ENCODE measurements at regions not wholly inside any gene's neighbourhood (a gene's known extent, or its start where the extent isn't known, plus 50 kb on each side); places are given as distances from the start of the nearest gene placed in this dataset.

- Histone ChIP-seq H3K27ac (ENCODE audit: low read depth in 1 of 2, low read length in 2 of 2) (no peak overlapping the region), H3K4me1 (ENCODE audit: control insufficient read depth in 4 of 4, insufficient read depth in 4 of 4, low read length in 3 of 4) (peaks cover 0 to 3% (median 3%) of the 10 kb centered on the region in 4 donors), H3K4me3 (ENCODE audit: low read depth in 1 of 3, low read length in 3 of 3) (no peak overlapping the region), H3K36me3 (ENCODE audit: control insufficient read depth in 4 of 4, insufficient read depth in 3 of 4, low read depth in 1 of 4, low read length in 3 of 4) (no peaks in the 10 kb centered on the region), H3K27me3 (ENCODE audit: control insufficient read depth in 4 of 4, insufficient read depth in 4 of 4, low read length in 3 of 4) (no peaks in the 10 kb centered on the region), H3K9ac (ENCODE audit: low read depth in 1 of 2, low read length in 2 of 2) (no peak overlapping the region), H3K9me3 (ENCODE audit: control insufficient read depth in 4 of 4, low read length in 3 of 4) (no peaks in the 10 kb centered on the region)
- WGBS = 86% methylated on average over 2 of the region's 2 CpGs
- TF ChIP-seq, protein P1, sequence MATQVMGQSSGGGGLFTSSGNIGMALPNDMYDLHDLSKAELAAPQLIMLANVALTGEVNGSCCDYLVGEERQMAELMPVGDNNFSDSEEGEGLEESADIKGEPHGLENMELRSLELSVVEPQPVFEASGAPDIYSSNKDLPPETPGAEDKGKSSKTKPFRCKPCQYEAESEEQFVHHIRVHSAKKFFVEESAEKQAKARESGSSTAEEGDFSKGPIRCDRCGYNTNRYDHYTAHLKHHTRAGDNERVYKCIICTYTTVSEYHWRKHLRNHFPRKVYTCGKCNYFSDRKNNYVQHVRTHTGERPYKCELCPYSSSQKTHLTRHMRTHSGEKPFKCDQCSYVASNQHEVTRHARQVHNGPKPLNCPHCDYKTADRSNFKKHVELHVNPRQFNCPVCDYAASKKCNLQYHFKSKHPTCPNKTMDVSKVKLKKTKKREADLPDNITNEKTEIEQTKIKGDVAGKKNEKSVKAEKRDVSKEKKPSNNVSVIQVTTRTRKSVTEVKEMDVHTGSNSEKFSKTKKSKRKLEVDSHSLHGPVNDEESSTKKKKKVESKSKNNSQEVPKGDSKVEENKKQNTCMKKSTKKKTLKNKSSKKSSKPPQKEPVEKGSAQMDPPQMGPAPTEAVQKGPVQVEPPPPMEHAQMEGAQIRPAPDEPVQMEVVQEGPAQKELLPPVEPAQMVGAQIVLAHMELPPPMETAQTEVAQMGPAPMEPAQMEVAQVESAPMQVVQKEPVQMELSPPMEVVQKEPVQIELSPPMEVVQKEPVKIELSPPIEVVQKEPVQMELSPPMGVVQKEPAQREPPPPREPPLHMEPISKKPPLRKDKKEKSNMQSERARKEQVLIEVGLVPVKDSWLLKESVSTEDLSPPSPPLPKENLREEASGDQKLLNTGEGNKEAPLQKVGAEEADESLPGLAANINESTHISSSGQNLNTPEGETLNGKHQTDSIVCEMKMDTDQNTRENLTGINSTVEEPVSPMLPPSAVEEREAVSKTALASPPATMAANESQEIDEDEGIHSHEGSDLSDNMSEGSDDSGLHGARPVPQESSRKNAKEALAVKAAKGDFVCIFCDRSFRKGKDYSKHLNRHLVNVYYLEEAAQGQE (IDR thresholded peaks at IDR 0.05) = no peak
- TF ChIP-seq TAF1 (conservative IDR thresholded peaks at IDR 0.05) (no peak), JUND (IDR thresholded peaks at IDR 0.05) (no peak)
- no peak for DNase-seq (ENCODE audit: low spot score)
Measured at GRCh38 chr2:176471949-176472348, 202.7 kb downstream of the MTX2 start.

GRCh38 chr2:176473177-176473576, 203.9 kb downstream of the MTX2 start:
- Histone ChIP-seq H3K9me3 (ENCODE audit: control insufficient read depth in 4 of 4, low read length in 3 of 4) (no peaks in the 10 kb centered on the region), H3K27ac (ENCODE audit: low read depth in 1 of 2, low read length in 2 of 2) (no peak overlapping the region), H3K4me1 (ENCODE audit: control insufficient read depth in 4 of 4, insufficient read depth in 4 of 4, low read length in 3 of 4) (peaks cover 0 to 3% (median 3%) of the 10 kb centered on the region in 4 donors), H3K4me3 (ENCODE audit: low read depth in 1 of 3, low read length in 3 of 3) (peak overlapping the region in 2 of 3 donors; percentile 5 to 32), H3K36me3 (ENCODE audit: control insufficient read depth in 4 of 4, insufficient read depth in 3 of 4, low read depth in 1 of 4, low read length in 3 of 4) (no peaks in the 10 kb centered on the region), H3K9ac (ENCODE audit: low read depth in 1 of 2, low read length in 2 of 2) (peak overlapping the region in 1 of 2 donors; percentile 52), H3K27me3 (ENCODE audit: control insufficient read depth in 4 of 4, insufficient read depth in 4 of 4, low read length in 3 of 4) (no peaks in the 10 kb centered on the region)
- DNase-seq (ENCODE audit: low spot score) = no peak
- TF ChIP-seq GABPA (IDR thresholded peaks at IDR 0.05 in 1 of 2, conservative IDR thresholded peaks at IDR 0.05 in 1 of 2) = no peak
- TF ChIP-seq CTCF (IDR thresholded peaks at IDR 0.05; ENCODE audit: low read depth, low read length, missing input control) = no peak
- TF ChIP-seq RXRA (IDR thresholded peaks at IDR 0.05) = peak in 1 of 2 donors; percentile 5
- TF ChIP-seq SP1 (IDR thresholded peaks at IDR 0.05) = no peak
- WGBS = 44% methylated on average over 4 of the region's 4 CpGs

DNA sequence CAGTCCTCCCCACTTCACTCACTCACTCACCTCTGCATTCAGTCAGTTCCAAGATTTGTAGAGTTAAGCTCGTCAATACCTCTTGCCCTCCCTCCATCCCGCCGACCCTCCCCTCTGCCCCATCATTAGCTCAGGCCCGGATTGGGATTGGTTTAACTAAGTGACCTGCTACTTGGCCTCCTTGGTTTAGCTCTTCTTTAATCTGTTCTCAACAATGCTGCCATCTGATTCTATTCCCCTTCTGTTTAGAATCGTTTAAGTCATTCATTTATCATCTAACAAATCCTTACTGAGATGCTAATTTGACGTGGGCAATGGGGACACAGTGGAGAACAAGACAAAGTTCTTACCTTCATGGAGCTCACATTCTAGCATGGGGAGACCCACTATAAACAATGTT, 204.6 kb downstream of the MTX2 start:
- Histone ChIP-seq H3K27me3 (ENCODE audit: control insufficient read depth in 4 of 4, insufficient read depth in 4 of 4, low read length in 3 of 4) (no peaks in the 10 kb centered on the region), H3K9ac (ENCODE audit: low read depth in 1 of 2, low read length in 2 of 2) (no peak overlapping the region), H3K36me3 (ENCODE audit: control insufficient read depth in 4 of 4, insufficient read depth in 3 of 4, low read depth in 1 of 4, low read length in 3 of 4) (no peaks in the 10 kb centered on the region), H3K9me3 (ENCODE audit: control insufficient read depth in 4 of 4, low read length in 3 of 4) (no peaks in the 10 kb centered on the region), H3K4me3 (ENCODE audit: low read depth in 1 of 3, low read length in 3 of 3) (no peak overlapping the region), H3K4me1 (ENCODE audit: control insufficient read depth in 4 of 4, insufficient read depth in 4 of 4, low read length in 3 of 4) (peaks cover 0 to 3% (median 3%) of the 10 kb centered on the region in 4 donors), H3K27ac (ENCODE audit: low read depth in 1 of 2, low read length in 2 of 2) (no peak overlapping the region)
- 93% methylated on average over 6 of the region's 6 CpGs for WGBS
- no peak for DNase-seq (ENCODE audit: low spot score)
- TF ChIP-seq HNF4A (conservative IDR thresholded peaks at IDR 0.05) (no peak), YY1 (IDR thresholded peaks at IDR 0.05) (no peak), RAD21 (IDR thresholded peaks at IDR 0.05) (no peak), FOXA2 (IDR thresholded peaks at IDR 0.05) (no peak), JUND (IDR thresholded peaks at IDR 0.05) (no peak), TAF1 (conservative IDR thresholded peaks at IDR 0.05) (no peak), FOXA1 (IDR thresholded peaks at IDR 0.05) (no peak), HNF4G (IDR thresholded peaks at IDR 0.05) (no peak), SP1 (IDR thresholded peaks at IDR 0.05) (no peak), MAX (IDR thresholded peaks at IDR 0.05) (no peak), RXRA (IDR thresholded peaks at IDR 0.05) (no peak), EGR1 (IDR thresholded peaks at IDR 0.05; ENCODE audit: low read depth in 2 of 2) (no peak), GABPA (IDR thresholded peaks at IDR 0.05 in 1 of 2, conservative IDR thresholded peaks at IDR 0.05 in 1 of 2) (no peak)
- TF ChIP-seq, protein P2, sequence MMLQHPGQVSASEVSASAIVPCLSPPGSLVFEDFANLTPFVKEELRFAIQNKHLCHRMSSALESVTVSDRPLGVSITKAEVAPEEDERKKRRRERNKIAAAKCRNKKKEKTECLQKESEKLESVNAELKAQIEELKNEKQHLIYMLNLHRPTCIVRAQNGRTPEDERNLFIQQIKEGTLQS (IDR thresholded peaks at IDR 0.05) = no peak
- TF ChIP-seq, protein P3, sequence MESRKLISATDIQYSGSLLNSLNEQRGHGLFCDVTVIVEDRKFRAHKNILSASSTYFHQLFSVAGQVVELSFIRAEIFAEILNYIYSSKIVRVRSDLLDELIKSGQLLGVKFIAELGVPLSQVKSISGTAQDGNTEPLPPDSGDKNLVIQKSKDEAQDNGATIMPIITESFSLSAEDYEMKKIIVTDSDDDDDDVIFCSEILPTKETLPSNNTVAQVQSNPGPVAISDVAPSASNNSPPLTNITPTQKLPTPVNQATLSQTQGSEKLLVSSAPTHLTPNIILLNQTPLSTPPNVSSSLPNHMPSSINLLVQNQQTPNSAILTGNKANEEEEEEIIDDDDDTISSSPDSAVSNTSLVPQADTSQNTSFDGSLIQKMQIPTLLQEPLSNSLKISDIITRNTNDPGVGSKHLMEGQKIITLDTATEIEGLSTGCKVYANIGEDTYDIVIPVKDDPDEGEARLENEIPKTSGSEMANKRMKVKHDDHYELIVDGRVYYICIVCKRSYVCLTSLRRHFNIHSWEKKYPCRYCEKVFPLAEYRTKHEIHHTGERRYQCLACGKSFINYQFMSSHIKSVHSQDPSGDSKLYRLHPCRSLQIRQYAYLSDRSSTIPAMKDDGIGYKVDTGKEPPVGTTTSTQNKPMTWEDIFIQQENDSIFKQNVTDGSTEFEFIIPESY (IDR thresholded peaks at IDR 0.05) = no peak
- TF ChIP-seq, protein P1 (IDR thresholded peaks at IDR 0.05) = no peak
